ENCODE measurements at regions not wholly inside any gene's neighbourhood (a gene's known extent, or its start where the extent isn't known, plus 50 kb on each side); places are given as distances from the start of the nearest gene placed in this dataset.
"Not testable (repeated sequence)": the region's sequence is repeated elsewhere in the genome, so short reads cannot be mapped to it uniquely, and the experiment has no call there.

DNA sequence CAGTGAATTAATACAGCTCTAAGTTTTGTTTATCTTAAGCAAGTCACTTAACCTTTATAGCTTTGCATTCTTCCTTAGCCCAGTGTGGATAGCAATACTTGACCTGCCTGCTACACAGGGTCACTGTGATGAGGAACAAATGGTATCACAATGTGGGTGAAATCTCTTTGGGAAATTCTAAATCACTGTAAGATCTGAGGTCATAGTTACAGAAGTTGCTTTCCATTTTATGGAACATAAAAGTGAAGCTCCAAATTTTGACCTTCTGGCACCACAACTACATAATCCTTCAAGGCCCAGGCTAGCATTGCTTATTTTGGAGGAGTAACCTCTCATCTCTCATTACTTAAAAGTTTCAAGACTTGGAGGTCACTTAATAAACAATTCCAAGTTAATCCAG is 227.7 kb downstream of the USP46 start:
- TF ChIP-seq, protein P1, sequence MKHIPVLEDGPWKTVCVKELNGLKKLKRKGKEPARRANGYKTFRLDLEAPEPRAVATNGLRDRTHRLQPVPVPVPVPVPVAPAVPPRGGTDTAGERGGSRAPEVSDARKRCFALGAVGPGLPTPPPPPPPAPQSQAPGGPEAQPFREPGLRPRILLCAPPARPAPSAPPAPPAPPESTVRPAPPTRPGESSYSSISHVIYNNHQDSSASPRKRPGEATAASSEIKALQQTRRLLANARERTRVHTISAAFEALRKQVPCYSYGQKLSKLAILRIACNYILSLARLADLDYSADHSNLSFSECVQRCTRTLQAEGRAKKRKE (CRISPR knock-in tag; IDR thresholded peaks at IDR 0.05; ENCODE audit: low read depth): no peak
- TF ChIP-seq EP300 (IDR thresholded peaks at IDR 0.05) (no peak), JUNB (IDR thresholded peaks at IDR 0.05) (no peak), RNF2 (IDR thresholded peaks at IDR 0.05; ENCODE audit: borderline replicate concordance, low read depth) (no peak), JUN (IDR thresholded peaks at IDR 0.05) (no peak), NR3C1 (IDR thresholded peaks at IDR 0.05) (no peak), NFE2L2 (conservative IDR thresholded peaks at IDR 0.05; ENCODE audit: low read length) (no peak), RARB (CRISPR knock-in tag; IDR thresholded peaks at IDR 0.05) (no peak), EHMT2 (IDR thresholded peaks at IDR 0.05; ENCODE audit: low read depth) (no peak), HOXB13 (CRISPR knock-in tag; IDR thresholded peaks at IDR 0.05; ENCODE audit: low read depth) (no peak), CBX2 (IDR thresholded peaks at IDR 0.05; ENCODE audit: borderline replicate concordance, low read depth) (no peak)
- TF ChIP-seq, protein P2, sequence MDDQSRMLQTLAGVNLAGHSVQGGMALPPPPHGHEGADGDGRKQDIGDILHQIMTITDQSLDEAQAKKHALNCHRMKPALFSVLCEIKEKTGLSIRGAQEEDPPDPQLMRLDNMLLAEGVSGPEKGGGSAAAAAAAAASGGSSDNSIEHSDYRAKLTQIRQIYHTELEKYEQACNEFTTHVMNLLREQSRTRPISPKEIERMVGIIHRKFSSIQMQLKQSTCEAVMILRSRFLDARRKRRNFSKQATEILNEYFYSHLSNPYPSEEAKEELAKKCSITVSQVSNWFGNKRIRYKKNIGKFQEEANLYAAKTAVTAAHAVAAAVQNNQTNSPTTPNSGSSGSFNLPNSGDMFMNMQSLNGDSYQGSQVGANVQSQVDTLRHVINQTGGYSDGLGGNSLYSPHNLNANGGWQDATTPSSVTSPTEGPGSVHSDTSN (IDR thresholded peaks at IDR 0.05): no peak
- H3K4me2 ChIP-seq: no peak overlapping the region
- ChIA-PET POLR2A (no interaction called here), CTCF (no interaction called here)
- H3K4me1 ChIP-seq: no peaks in the 10 kb centered on the region
- ATAC-seq (no peak), FAIRE-seq (no peak), DNase-seq (ENCODE audit: low read depth in 1 of 2, low spot score in 1 of 2) (no peak)
- no peak overlapping the region for H3K27ac ChIP-seq
- no peak overlapping the region for H3K4me3 ChIP-seq
- no peaks in the 10 kb centered on the region for H3K9me3 ChIP-seq

DNA sequence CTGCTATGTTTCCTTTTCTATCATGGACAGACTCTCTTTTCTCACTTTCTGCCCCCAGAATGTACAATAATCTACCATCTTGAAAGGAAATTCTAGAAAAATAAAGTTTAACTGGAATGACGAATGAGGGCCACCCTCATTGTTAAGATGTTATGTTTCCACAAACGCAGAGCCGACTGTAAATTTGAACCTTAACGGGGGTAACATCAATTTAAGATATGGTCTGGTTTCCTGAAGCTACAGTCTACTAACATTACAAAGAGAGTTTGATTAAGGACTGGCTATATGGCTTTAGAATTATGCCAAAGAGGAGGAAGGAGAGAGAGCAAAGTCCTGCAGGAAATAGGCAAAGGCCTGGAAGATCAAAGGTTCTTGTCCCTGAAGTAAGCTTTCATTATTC is 227.2 kb downstream of the USP46 start:
- H3K27ac ChIP-seq: no peak overlapping the region
- no peak for TF ChIP-seq POLR2A (IDR thresholded peaks at IDR 0.05; ENCODE audit: low read length)
- TF ChIP-seq, protein P2 (IDR thresholded peaks at IDR 0.05): no peak
- no peak for TF ChIP-seq HOXB13 (CRISPR knock-in tag; IDR thresholded peaks at IDR 0.05; ENCODE audit: low read depth)
- TF ChIP-seq BHLHE40 (IDR thresholded peaks at IDR 0.05; ENCODE audit: low read depth, low read length): no peak
- no peak for TF ChIP-seq HEYL (CRISPR knock-in tag; IDR thresholded peaks at IDR 0.05)
- TF ChIP-seq, protein P3, sequence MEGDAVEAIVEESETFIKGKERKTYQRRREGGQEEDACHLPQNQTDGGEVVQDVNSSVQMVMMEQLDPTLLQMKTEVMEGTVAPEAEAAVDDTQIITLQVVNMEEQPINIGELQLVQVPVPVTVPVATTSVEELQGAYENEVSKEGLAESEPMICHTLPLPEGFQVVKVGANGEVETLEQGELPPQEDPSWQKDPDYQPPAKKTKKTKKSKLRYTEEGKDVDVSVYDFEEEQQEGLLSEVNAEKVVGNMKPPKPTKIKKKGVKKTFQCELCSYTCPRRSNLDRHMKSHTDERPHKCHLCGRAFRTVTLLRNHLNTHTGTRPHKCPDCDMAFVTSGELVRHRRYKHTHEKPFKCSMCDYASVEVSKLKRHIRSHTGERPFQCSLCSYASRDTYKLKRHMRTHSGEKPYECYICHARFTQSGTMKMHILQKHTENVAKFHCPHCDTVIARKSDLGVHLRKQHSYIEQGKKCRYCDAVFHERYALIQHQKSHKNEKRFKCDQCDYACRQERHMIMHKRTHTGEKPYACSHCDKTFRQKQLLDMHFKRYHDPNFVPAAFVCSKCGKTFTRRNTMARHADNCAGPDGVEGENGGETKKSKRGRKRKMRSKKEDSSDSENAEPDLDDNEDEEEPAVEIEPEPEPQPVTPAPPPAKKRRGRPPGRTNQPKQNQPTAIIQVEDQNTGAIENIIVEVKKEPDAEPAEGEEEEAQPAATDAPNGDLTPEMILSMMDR (IDR thresholded peaks at IDR 0.05): no peak
- no peak for TF ChIP-seq HOXA7 (CRISPR knock-in tag; IDR thresholded peaks at IDR 0.05)
- no peak for TF ChIP-seq ESRRA (IDR thresholded peaks at IDR 0.05; ENCODE audit: borderline replicate concordance, low read length)
- TF ChIP-seq CEBPB (IDR thresholded peaks at IDR 0.05): no peak
- TF ChIP-seq, protein P4, sequence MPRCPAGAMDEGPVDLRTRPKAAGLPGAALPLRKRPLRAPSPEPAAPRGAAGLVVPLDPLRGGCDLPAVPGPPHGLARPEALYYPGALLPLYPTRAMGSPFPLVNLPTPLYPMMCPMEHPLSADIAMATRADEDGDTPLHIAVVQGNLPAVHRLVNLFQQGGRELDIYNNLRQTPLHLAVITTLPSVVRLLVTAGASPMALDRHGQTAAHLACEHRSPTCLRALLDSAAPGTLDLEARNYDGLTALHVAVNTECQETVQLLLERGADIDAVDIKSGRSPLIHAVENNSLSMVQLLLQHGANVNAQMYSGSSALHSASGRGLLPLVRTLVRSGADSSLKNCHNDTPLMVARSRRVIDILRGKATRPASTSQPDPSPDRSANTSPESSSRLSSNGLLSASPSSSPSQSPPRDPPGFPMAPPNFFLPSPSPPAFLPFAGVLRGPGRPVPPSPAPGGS (IDR thresholded peaks at IDR 0.05): no peak
- no peak for TF ChIP-seq RFX5 (IDR thresholded peaks at IDR 0.05)
- no peak for TF ChIP-seq NFE2L2 (conservative IDR thresholded peaks at IDR 0.05; ENCODE audit: low read length)
- no peak for TF ChIP-seq EHF (CRISPR knock-in tag; IDR thresholded peaks at IDR 0.05)
- no peak for TF ChIP-seq HOXB5 (CRISPR knock-in tag; IDR thresholded peaks at IDR 0.05)
- TF ChIP-seq TFCP2L1 (CRISPR knock-in tag; IDR thresholded peaks at IDR 0.05): no peak
- no peaks in the 10 kb centered on the region for H3K4me1 ChIP-seq
- no peak for ATAC-seq
- no peaks in the 10 kb centered on the region for H3K9me3 ChIP-seq
- no peak overlapping the region for H3K4me3 ChIP-seq
- CTCF ChIA-PET: no interaction called here
- 26% methylated on average over 4 of the region's 4 CpGs for WGBS (ENCODE audit: missing lambda C conversion rate)
- DNase-seq (ENCODE audit: low read depth in 1 of 2, low spot score in 1 of 2): no peak
- no peak overlapping the region for H3K4me2 ChIP-seq
- FAIRE-seq: no peak
- POLR2A ChIA-PET: no interaction called here

DNA sequence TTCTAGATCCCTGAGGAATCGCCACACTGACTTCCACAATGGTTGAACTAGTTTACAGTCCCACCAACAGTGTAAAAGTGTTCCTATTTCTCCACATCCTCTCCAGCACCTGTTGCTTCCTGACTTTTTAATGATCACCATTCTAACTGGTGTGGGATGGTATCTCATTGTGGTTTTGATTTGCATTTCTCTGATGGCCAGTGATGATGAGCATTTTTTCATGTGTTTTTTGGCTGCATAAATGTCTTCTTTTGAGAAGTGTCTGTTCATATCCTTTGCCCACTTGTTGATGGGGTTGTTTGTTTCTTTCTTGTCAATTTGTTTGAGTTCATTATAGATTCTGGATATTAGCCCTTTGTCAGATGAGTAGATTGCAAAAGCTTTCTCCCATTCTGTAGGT is 216.6 kb downstream of the USP46 start:
- POLR2A ChIA-PET; DNase-seq (ENCODE audit: low read depth in 1 of 2, low spot score in 1 of 2); H3K4me2 ChIP-seq; H3K27ac ChIP-seq; H3K9me3 ChIP-seq; H3K4me3 ChIP-seq; FAIRE-seq; CTCF ChIA-PET; H3K4me1 ChIP-seq; ATAC-seq: not testable (repeated sequence)
- WGBS (ENCODE audit: missing lambda C conversion rate): 0% methylated on average over 1 of the region's 1 CpG
